ENCODE measurements at regions not wholly inside any gene's neighbourhood (a gene's known extent, or its start where the extent isn't known, plus 50 kb on each side); places are given as distances from the start of the nearest gene placed in this dataset.

DNA sequence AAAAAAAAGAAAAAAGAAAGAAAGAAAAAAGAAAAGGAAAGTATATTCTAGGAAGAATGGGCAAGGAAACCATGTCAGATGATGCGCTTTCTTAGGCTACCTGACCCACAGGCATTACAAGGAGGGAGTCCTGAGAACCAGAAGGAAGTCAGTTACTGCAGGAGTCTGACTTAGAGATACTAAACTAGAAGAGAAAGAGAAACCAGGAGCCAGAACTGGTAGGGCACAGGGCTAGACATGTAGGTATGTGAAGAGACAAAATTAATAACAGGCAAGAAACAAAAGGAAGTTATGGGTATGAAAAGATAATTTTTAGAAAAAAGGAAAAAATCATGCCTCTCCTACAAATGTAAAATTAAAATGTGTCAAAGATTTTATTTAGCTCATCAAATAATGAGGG lies 63.3 kb upstream of the LRRN1 start:
- H4K20me1 ChIP-seq (ENCODE audit: insufficient read depth, low read length) = no peaks in the 10 kb centered on the region
- Mint-ChIP-seq H3K4me3 (no peak overlapping the region), H3K27me3 (ENCODE audit: low read depth in 3 of 3) (peaks cover 0 to 4% (median 0%) of the 10 kb centered on the region in 3 donors), H3K4me1 (peaks cover 5% of the 10 kb centered on the region), H3K9me3 (peaks cover 0 to 8% (median 0%) of the 10 kb centered on the region in 7 donors), H3K27ac (no peak overlapping the region), H3K36me3 (no peaks in the 10 kb centered on the region)
- no peak overlapping the region for H3K4me3 ChIP-seq (replicated peaks in 1 of 3; ENCODE audit: low read depth in 2 of 3, low read length in 3 of 3)
- H3K36me3 ChIP-seq (replicated peaks in 1 of 2; ENCODE audit: control insufficient read depth in 1 of 2, insufficient read depth in 2 of 2, low read length in 2 of 2) = no peaks in the 10 kb centered on the region
- H3K9me3 ChIP-seq (replicated peaks in 1 of 2; ENCODE audit: control insufficient read depth in 1 of 2, insufficient read depth in 1 of 2, low read length in 2 of 2) = no peaks in the 10 kb centered on the region
- no peak overlapping the region for H3K9ac ChIP-seq (ENCODE audit: insufficient read depth, low read length, poor library complexity, severe bottlenecking)
- no peak overlapping the region for H3K27ac ChIP-seq (ENCODE audit: low read depth in 1 of 2, low read length in 2 of 2)
- H2AFZ ChIP-seq (ENCODE audit: insufficient read depth, low read depth, low read length, poor library complexity, severe bottlenecking) = no peak overlapping the region
- no peaks in the 10 kb centered on the region for H3K4me1 ChIP-seq (ENCODE audit: control insufficient read depth in 1 of 2, insufficient read depth in 2 of 2, low read length in 2 of 2)
- DNase-seq = no peak
- TF ChIP-seq, protein P1, sequence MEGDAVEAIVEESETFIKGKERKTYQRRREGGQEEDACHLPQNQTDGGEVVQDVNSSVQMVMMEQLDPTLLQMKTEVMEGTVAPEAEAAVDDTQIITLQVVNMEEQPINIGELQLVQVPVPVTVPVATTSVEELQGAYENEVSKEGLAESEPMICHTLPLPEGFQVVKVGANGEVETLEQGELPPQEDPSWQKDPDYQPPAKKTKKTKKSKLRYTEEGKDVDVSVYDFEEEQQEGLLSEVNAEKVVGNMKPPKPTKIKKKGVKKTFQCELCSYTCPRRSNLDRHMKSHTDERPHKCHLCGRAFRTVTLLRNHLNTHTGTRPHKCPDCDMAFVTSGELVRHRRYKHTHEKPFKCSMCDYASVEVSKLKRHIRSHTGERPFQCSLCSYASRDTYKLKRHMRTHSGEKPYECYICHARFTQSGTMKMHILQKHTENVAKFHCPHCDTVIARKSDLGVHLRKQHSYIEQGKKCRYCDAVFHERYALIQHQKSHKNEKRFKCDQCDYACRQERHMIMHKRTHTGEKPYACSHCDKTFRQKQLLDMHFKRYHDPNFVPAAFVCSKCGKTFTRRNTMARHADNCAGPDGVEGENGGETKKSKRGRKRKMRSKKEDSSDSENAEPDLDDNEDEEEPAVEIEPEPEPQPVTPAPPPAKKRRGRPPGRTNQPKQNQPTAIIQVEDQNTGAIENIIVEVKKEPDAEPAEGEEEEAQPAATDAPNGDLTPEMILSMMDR (IDR thresholded peaks at IDR 0.05) = no peak
- H3K4me2 ChIP-seq (replicated peaks; ENCODE audit: extremely low read depth, low read length, poor library complexity, severe bottlenecking) = no peak overlapping the region
- H3K79me2 ChIP-seq (ENCODE audit: insufficient read depth, low read length) = no peaks in the 10 kb centered on the region
- no peaks in the 10 kb centered on the region for H3K27me3 ChIP-seq (ENCODE audit: control insufficient read depth in 2 of 2, insufficient read depth in 2 of 2, low read length in 2 of 2)
- intact Hi-C loops (cut with micrococcal nuclease) = no loop called here
- 80% methylated on average over 1 of the region's 1 CpG for WGBS (ENCODE audit: insufficient coverage)

DNA sequence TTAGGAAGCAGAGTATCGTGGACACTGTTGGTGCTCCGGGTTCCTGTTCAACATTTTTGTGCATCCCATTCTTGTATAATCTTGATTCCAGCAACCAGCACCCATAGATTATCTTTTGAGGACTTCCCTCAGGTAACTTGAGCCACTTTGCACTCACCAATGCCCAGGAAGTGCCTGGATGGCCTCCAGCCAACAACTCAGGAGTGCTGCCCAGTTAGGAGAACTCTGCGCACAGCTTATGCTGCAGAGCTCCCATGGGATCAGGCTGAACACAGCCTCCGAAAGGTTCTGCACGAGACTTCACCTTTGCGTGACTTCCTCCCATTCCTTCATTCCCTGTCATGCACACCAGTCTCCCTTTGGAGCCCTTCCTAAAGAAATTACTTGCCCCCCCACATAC lies 64.3 kb upstream of the LRRN1 start:
- Histone ChIP-seq H3K27ac (ENCODE audit: low read depth in 1 of 2, low read length in 2 of 2) (no peak overlapping the region), H3K9me3 (replicated peaks in 1 of 2; ENCODE audit: control insufficient read depth in 1 of 2, insufficient read depth in 1 of 2, low read length in 2 of 2) (no peaks in the 10 kb centered on the region), H3K4me2 (replicated peaks; ENCODE audit: extremely low read depth, low read length, poor library complexity, severe bottlenecking) (no peak overlapping the region), H3K27me3 (ENCODE audit: control insufficient read depth in 2 of 2, insufficient read depth in 2 of 2, low read length in 2 of 2) (no peaks in the 10 kb centered on the region), H4K20me1 (ENCODE audit: insufficient read depth, low read length) (no peaks in the 10 kb centered on the region), H3K36me3 (replicated peaks in 1 of 2; ENCODE audit: control insufficient read depth in 1 of 2, insufficient read depth in 2 of 2, low read length in 2 of 2) (no peaks in the 10 kb centered on the region), H3K9ac (ENCODE audit: insufficient read depth, low read length, poor library complexity, severe bottlenecking) (no peak overlapping the region), H3K4me3 (replicated peaks in 1 of 3; ENCODE audit: low read depth in 2 of 3, low read length in 3 of 3) (no peak overlapping the region), H2AFZ (ENCODE audit: insufficient read depth, low read depth, low read length, poor library complexity, severe bottlenecking) (no peak overlapping the region), H3K4me1 (ENCODE audit: control insufficient read depth in 1 of 2, insufficient read depth in 2 of 2, low read length in 2 of 2) (no peaks in the 10 kb centered on the region), H3K79me2 (ENCODE audit: insufficient read depth, low read length) (no peaks in the 10 kb centered on the region)
- Mint-ChIP-seq H3K9me3 (peaks cover 0 to 6% (median 0%) of the 10 kb centered on the region in 7 donors), H3K27me3 (ENCODE audit: low read depth in 3 of 3) (no peaks in the 10 kb centered on the region), H3K4me1 (peaks cover 5% of the 10 kb centered on the region), H3K36me3 (no peaks in the 10 kb centered on the region), H3K27ac (no peak overlapping the region), H3K4me3 (no peak overlapping the region)
- TF ChIP-seq, protein P1 (IDR thresholded peaks at IDR 0.05) = no peak
- intact Hi-C loops (cut with micrococcal nuclease) = no loop called here
- no peak for DNase-seq
- 95% methylated on average over 5 of the region's 6 CpGs for WGBS (ENCODE audit: insufficient coverage)
